ENCODE measurements at regions not wholly inside any gene's neighbourhood (a gene's known extent, or its start where the extent isn't known, plus 50 kb on each side); places are given as distances from the start of the nearest gene placed in this dataset.

- Histone ChIP-seq H3K9me3 (ENCODE audit: control insufficient read depth in 2 of 3, insufficient read depth in 1 of 3, low read length in 3 of 3) (no peaks in the 10 kb centered on the region), H3K27me3 (ENCODE audit: control insufficient read depth, insufficient read depth, low read length) (no peaks in the 10 kb centered on the region), H3K27ac (ENCODE audit: low read depth in 2 of 2, low read length in 2 of 2) (no peak overlapping the region), H3K4me3 (ENCODE audit: low read length in 3 of 3) (no peak overlapping the region), H3K36me3 (ENCODE audit: control insufficient read depth in 2 of 3, insufficient read depth in 3 of 3, low read length in 3 of 3) (no peaks in the 10 kb centered on the region), H3K9ac (ENCODE audit: low read length in 3 of 3) (no peak overlapping the region), H3K4me1 (ENCODE audit: control insufficient read depth in 2 of 3, insufficient read depth in 2 of 3, low read depth in 1 of 3, low read length in 3 of 3) (no peaks in the 10 kb centered on the region)
- no peak for TF ChIP-seq CTCF (IDR thresholded peaks at IDR 0.05; ENCODE audit: borderline replicate concordance, extremely low read depth, insufficient read depth)
- DNase-seq, result no peak
- FAIRE-seq, result no peak
- intact Hi-C loops (cut with DNase I), result no loop called here
Observed at GRCh38 chr2:146438246-146438645, 1406.6 kb upstream of the ACVR2A start.

GRCh38 chr2:146437712-146438111 is 1407.1 kb upstream of the ACVR2A start:
- Histone ChIP-seq H3K9ac (ENCODE audit: low read length in 3 of 3) (no peak overlapping the region), H3K36me3 (ENCODE audit: control insufficient read depth in 2 of 3, insufficient read depth in 3 of 3, low read length in 3 of 3) (no peaks in the 10 kb centered on the region), H3K9me3 (ENCODE audit: control insufficient read depth in 2 of 3, insufficient read depth in 1 of 3, low read length in 3 of 3) (no peaks in the 10 kb centered on the region), H3K4me3 (ENCODE audit: low read length in 3 of 3) (no peak overlapping the region), H3K27ac (ENCODE audit: low read depth in 2 of 2, low read length in 2 of 2) (no peak overlapping the region), H3K27me3 (ENCODE audit: control insufficient read depth, insufficient read depth, low read length) (no peaks in the 10 kb centered on the region), H3K4me1 (ENCODE audit: control insufficient read depth in 2 of 3, insufficient read depth in 2 of 3, low read depth in 1 of 3, low read length in 3 of 3) (no peaks in the 10 kb centered on the region)
- intact Hi-C loops (cut with DNase I), result no loop called here
- no peak for FAIRE-seq
- no peak for TF ChIP-seq CTCF (IDR thresholded peaks at IDR 0.05; ENCODE audit: borderline replicate concordance, extremely low read depth, insufficient read depth)
- DNase-seq, result no peak

GRCh38 chr2:146433116-146433875 is 1411.5 kb upstream of the ACVR2A start:
- no peak for TF ChIP-seq CTCF (IDR thresholded peaks at IDR 0.05; ENCODE audit: borderline replicate concordance, extremely low read depth, insufficient read depth)
- H3K9me3 ChIP-seq (ENCODE audit: control insufficient read depth in 2 of 3, insufficient read depth in 1 of 3, low read length in 3 of 3), result no peaks in the 10 kb centered on the region
- no peak for FAIRE-seq

GRCh38 chr2:146429366-146429765 is 1415.5 kb upstream of the ACVR2A start:
- DNase-seq (no peak), FAIRE-seq (no peak)
- TF ChIP-seq CTCF (IDR thresholded peaks at IDR 0.05; ENCODE audit: borderline replicate concordance, extremely low read depth, insufficient read depth), result no peak
- intact Hi-C loops (cut with DNase I), result no loop called here
- H3K4me3 ChIP-seq (ENCODE audit: low read length in 3 of 3), result no peak overlapping the region
- H3K36me3 ChIP-seq (ENCODE audit: control insufficient read depth in 2 of 3, insufficient read depth in 3 of 3, low read length in 3 of 3), result no peaks in the 10 kb centered on the region
- no peak overlapping the region for H3K27ac ChIP-seq (ENCODE audit: low read depth in 2 of 2, low read length in 2 of 2)
- no peak overlapping the region for H3K9ac ChIP-seq (ENCODE audit: low read length in 3 of 3)
- no peaks in the 10 kb centered on the region for H3K4me1 ChIP-seq (ENCODE audit: control insufficient read depth in 2 of 3, insufficient read depth in 2 of 3, low read depth in 1 of 3, low read length in 3 of 3)
- no peaks in the 10 kb centered on the region for H3K27me3 ChIP-seq (ENCODE audit: control insufficient read depth, insufficient read depth, low read length)
- H3K9me3 ChIP-seq (ENCODE audit: control insufficient read depth in 2 of 3, insufficient read depth in 1 of 3, low read length in 3 of 3), result no peaks in the 10 kb centered on the region

More at GRCh38 chr2:146433116-146433875, 1411.5 kb upstream of the ACVR2A start:
- Histone ChIP-seq H3K4me1 (ENCODE audit: control insufficient read depth in 2 of 3, insufficient read depth in 2 of 3, low read depth in 1 of 3, low read length in 3 of 3) (no peaks in the 10 kb centered on the region), H3K27ac (ENCODE audit: low read depth in 2 of 2, low read length in 2 of 2) (no peak overlapping the region), H3K9ac (ENCODE audit: low read length in 3 of 3) (no peak overlapping the region), H3K36me3 (ENCODE audit: control insufficient read depth in 2 of 3, insufficient read depth in 3 of 3, low read length in 3 of 3) (no peaks in the 10 kb centered on the region), H3K4me3 (ENCODE audit: low read length in 3 of 3) (no peak overlapping the region), H3K27me3 (ENCODE audit: control insufficient read depth, insufficient read depth, low read length) (no peaks in the 10 kb centered on the region)
- intact Hi-C loops (cut with DNase I), result no loop called here
- DNase-seq, result no peak

Data from kidney (tissue), 13 donors.